Sigmoid colon (tissue), 6 donors: ENCODE measurements at regions not wholly inside any gene's neighbourhood (a gene's known extent, or its start where the extent isn't known, plus 50 kb on each side); places are given as distances from the start of the nearest gene placed in this dataset.

Experiments
- DNase-seq: peaks from one replicate; pipeline ENCODE4 v3.0.0-alpha.2; 2019
- H3K27ac ChIP-seq, 4 donors: fragments of 200-600 bp; sonication (generic); one replicate each; pipeline ENCODE4 v1.5.1; 2016 to 2019; ENCODE audit warnings: mild to moderate bottlenecking in 1 of 4
- H3K27me3 ChIP-seq, 3 donors: fragments of 200-600 bp; sonication (generic); one replicate each; pipeline ENCODE4 v1.5.1; 2019; ENCODE audit warnings: mild to moderate bottlenecking in 1 of 3
- H3K36me3 ChIP-seq, 4 donors: fragments of 200-600 bp; sonication (generic); one replicate each; pipeline ENCODE4 v1.5.1; 2016 to 2019
- H3K4me1 ChIP-seq, 4 donors: fragments of 200-600 bp; sonication (generic); one replicate each; pipeline ENCODE4 v1.5.1; 2017 to 2019
- H3K4me3 ChIP-seq, 4 donors: fragments of 200-600 bp; sonication (generic); one replicate each; pipeline ENCODE4 v1.5.1; 2017 to 2019; ENCODE audit warnings: mild to moderate bottlenecking in 2 of 4, moderate library complexity in 1 of 4
- H3K9me3 ChIP-seq, 4 donors: fragments of 200-600 bp in 3 of 4; sonication (generic) in 3 of 4; one replicate each; pipeline versions ENCODE4 v1.5.1 to v1.6.1; 2013 to 2019
- CTCF ChIP-seq, 4 experiments: fragments of 450-650 bp in 3 of 4; fragments of 200-600 bp in 1 of 4; IDR thresholded peaks; one replicate each; pipeline ENCODE4 v1.5.1; 2016 to 2019; ENCODE audit warnings: antibody characterized with exemption in 4 of 4, mild to moderate bottlenecking in 3 of 4, moderate library complexity in 2 of 4
- EP300 ChIP-seq, 4 donors: sonication (generic); formaldehyde crosslinking; IDR thresholded peaks; one replicate each; pipeline ENCODE4 v1.6.1; 2017; ENCODE audit warnings: antibody characterized with exemption in 4 of 4
- POLR2A ChIP-seq, 2 donors: fragments of 450-650 bp; IDR thresholded peaks; one replicate each; pipeline ENCODE4 v1.6.1; 2016; ENCODE audit warnings: antibody characterized with exemption in 2 of 2, mild to moderate bottlenecking in 2 of 2, moderate library complexity in 2 of 2
- POLR2AphosphoS5 ChIP-seq, 4 donors: sonication (generic); formaldehyde crosslinking; IDR thresholded peaks; one replicate each; pipeline ENCODE4 v1.6.1; 2017; ENCODE audit warnings: antibody characterized with exemption in 4 of 4
- WGBS, 2 donors: extraction: QIAGEN DNeasy Blood & Tissue Kit; methylation state at CpG; one replicate each; pipeline ENCODE4 v1.1.7; 2013; 5-methylcytosine and 5-hydroxymethylcytosine counted together
- intact Hi-C: fragments of 100-400 bp; cut with DNase I; formaldehyde crosslinking; loops from one replicate; pipeline ENCODE4 v1.15.1; 2023
- donor health status: healthy with polysubstance abuse.
- donor health status: healthy.

- WGBS, 2 donors: 80 to 88% methylated on average over 5 of the region's 5 CpGs
- DNase-seq: no peak
Measured at GRCh38 chr13:75147946-75148345, 334.0 kb downstream of the TBC1D4 start.

GRCh38 chr13:75146436-75146835 is 335.5 kb downstream of the TBC1D4 start:
- intact Hi-C loops: no loop called here
- no peaks in the 10 kb centered on the region for H3K27me3 ChIP-seq
- no peak overlapping the region for H3K27ac ChIP-seq
- H3K4me1 ChIP-seq: no peaks in the 10 kb centered on the region
- no peaks in the 10 kb centered on the region for H3K36me3 ChIP-seq
- TF ChIP-seq POLR2A (IDR thresholded peaks at IDR 0.05) (no peak), POLR2AphosphoS5 (IDR thresholded peaks at IDR 0.05) (no peak), CTCF (IDR thresholded peaks at IDR 0.05) (no peak), EP300 (IDR thresholded peaks at IDR 0.05) (no peak)
- DNase-seq: no peak
- no peaks in the 10 kb centered on the region for H3K9me3 ChIP-seq
- H3K4me3 ChIP-seq: no peak overlapping the region
- 91 to 94% methylated on average over 1 of the region's 1 CpG for WGBS, 2 donors

More at GRCh38 chr13:75147946-75148345, 334.0 kb downstream of the TBC1D4 start:
- no peak overlapping the region for H3K4me3 ChIP-seq
- H3K9me3 ChIP-seq: no peaks in the 10 kb centered on the region
- H3K36me3 ChIP-seq: no peaks in the 10 kb centered on the region
- H3K4me1 ChIP-seq: no peaks in the 10 kb centered on the region
- intact Hi-C loops: no loop called here
- H3K27ac ChIP-seq: no peak overlapping the region
- TF ChIP-seq EP300 (IDR thresholded peaks at IDR 0.05) (no peak), POLR2A (IDR thresholded peaks at IDR 0.05) (no peak), CTCF (IDR thresholded peaks at IDR 0.05) (no peak), POLR2AphosphoS5 (IDR thresholded peaks at IDR 0.05) (no peak)
- H3K27me3 ChIP-seq: no peaks in the 10 kb centered on the region

- Histone ChIP-seq H3K4me1 (no peaks in the 10 kb centered on the region), H3K27ac (no peak overlapping the region), H3K9me3 (no peaks in the 10 kb centered on the region), H3K36me3 (no peaks in the 10 kb centered on the region), H3K27me3 (no peaks in the 10 kb centered on the region), H3K4me3 (no peak overlapping the region)
- no peak for DNase-seq
- WGBS, 2 donors: 62 to 77% methylated on average over 1 of the region's 1 CpG
- no peak for TF ChIP-seq POLR2A (IDR thresholded peaks at IDR 0.05)
- TF ChIP-seq EP300 (IDR thresholded peaks at IDR 0.05): no peak
- TF ChIP-seq CTCF (IDR thresholded peaks at IDR 0.05): no peak
- no peak for TF ChIP-seq POLR2AphosphoS5 (IDR thresholded peaks at IDR 0.05)
- intact Hi-C loops: no loop called here
Measured at GRCh38 chr13:75145927-75146326, 336.0 kb downstream of the TBC1D4 start.

GRCh38 chr13:75139291-75139690 is 342.7 kb downstream of the TBC1D4 start:
- Histone ChIP-seq H3K9me3 (peaks cover 0 to 4% (median 0%) of the 10 kb centered on the region in 4 donors), H3K27ac (no peak overlapping the region), H3K36me3 (no peaks in the 10 kb centered on the region), H3K4me1 (peaks cover 0 to 6% (median 0%) of the 10 kb centered on the region in 4 donors), H3K4me3 (no peak overlapping the region), H3K27me3 (no peaks in the 10 kb centered on the region)
- intact Hi-C loops: no loop called here
- TF ChIP-seq CTCF (IDR thresholded peaks at IDR 0.05) (no peak), POLR2A (IDR thresholded peaks at IDR 0.05) (no peak), POLR2AphosphoS5 (IDR thresholded peaks at IDR 0.05) (no peak), EP300 (IDR thresholded peaks at IDR 0.05) (no peak)
- DNase-seq: no peak

GRCh38 chr13:75137911-75138571 is 343.9 kb downstream of the TBC1D4 start:
- Histone ChIP-seq H3K4me1 (peaks cover 0 to 6% (median 0%) of the 10 kb centered on the region in 4 donors), H3K4me3 (no peak overlapping the region), H3K27me3 (no peaks in the 10 kb centered on the region), H3K9me3 (peaks cover 0 to 4% (median 0%) of the 10 kb centered on the region in 4 donors), H3K36me3 (no peaks in the 10 kb centered on the region), H3K27ac (no peak overlapping the region)
- WGBS, 2 donors: 79 to 84% methylated on average over 3 of the region's 3 CpGs
- DNase-seq: no peak
- no peak for TF ChIP-seq POLR2AphosphoS5 (IDR thresholded peaks at IDR 0.05)
- no peak for TF ChIP-seq EP300 (IDR thresholded peaks at IDR 0.05)
- TF ChIP-seq POLR2A (IDR thresholded peaks at IDR 0.05): no peak
- TF ChIP-seq CTCF (IDR thresholded peaks at IDR 0.05): no peak
- intact Hi-C loops: no loop called here
